PC-3 (cell line): ENCODE measurements at regions not wholly inside any gene's neighbourhood (a gene's known extent, or its start where the extent isn't known, plus 50 kb on each side); places are given as distances from the start of the nearest gene placed in this dataset.

Experiments used
- CTCF ChIP-seq: fragments of 300-600 bp; sonication (generic); conservative IDR thresholded peaks from 2 replicates; pipeline ENCODE4 v1.5.1; 2017; ENCODE audit warnings: antibody characterized with exemption, low read depth, mild to moderate bottlenecking, low read length
- EZH2 ChIP-seq: fragments of 300-600 bp; sonication (generic); IDR thresholded peaks from one replicate; pipeline ENCODE4 v1.6.1; 2017; ENCODE audit warnings: antibody characterized with exemption, mild to moderate bottlenecking, low read length; ENCODE audit not compliant: unreplicated experiment

GRCh38 chr10:84685047-84685660 lies 356.8 kb downstream of the CCSER2 start:
- TF ChIP-seq EZH2: no peak
- TF ChIP-seq CTCF: no peak
